HG02763 (cell line): ENCODE measurements at regions not wholly inside any gene's neighbourhood (a gene's known extent, or its start where the extent isn't known, plus 50 kb on each side); places are given as distances from the start of the nearest gene placed in this dataset.

Source experiments
- ATAC-seq: cut with Tn5 transposase; IDR thresholded peaks from one replicate; pipeline ENCODE4 v1.9.1; 2021; ENCODE audit warnings: mild to moderate bottlenecking, moderate library complexity; ENCODE audit not compliant: unreplicated experiment

DNA sequence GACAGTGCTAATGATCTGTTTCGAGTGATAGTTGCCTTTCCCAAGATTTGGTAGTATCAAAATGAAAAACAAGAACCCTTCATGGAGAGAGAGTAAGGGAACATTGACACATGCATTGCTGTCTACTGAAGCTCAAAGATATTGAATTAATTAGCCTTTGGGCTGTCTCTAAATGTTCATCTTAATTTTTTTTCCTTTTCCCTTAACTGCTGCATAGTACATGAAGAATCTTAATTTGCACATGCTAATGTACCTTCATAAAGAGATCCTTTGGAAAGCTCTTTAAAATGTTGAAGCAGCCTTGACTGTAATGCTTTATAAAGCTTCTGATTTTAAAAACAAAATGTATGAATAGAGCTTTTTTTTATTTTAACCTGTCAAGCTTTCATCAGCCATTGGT, 452.2 kb downstream of the TUSC7 start:
- ATAC-seq, result no peak

DNA sequence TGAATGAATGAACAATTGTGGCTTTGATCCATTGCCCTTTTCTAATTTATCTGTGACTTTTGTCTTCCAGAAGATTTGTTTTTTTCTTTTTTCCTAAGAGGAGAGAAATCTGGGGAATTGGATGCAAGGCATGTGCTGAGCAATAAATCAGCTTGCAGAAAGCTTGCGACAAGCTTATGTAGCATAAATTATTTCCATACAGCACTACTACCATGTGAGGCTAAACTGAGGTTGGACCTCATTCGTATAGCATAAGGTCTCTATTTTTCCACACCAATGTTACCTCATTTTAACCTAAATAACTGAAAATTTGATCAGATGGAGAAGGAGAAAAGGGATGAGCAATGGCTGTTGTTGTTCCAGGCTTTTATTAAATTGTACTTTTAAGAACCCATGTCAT, 455.6 kb downstream of the TUSC7 start:
- no peak for ATAC-seq

DNA sequence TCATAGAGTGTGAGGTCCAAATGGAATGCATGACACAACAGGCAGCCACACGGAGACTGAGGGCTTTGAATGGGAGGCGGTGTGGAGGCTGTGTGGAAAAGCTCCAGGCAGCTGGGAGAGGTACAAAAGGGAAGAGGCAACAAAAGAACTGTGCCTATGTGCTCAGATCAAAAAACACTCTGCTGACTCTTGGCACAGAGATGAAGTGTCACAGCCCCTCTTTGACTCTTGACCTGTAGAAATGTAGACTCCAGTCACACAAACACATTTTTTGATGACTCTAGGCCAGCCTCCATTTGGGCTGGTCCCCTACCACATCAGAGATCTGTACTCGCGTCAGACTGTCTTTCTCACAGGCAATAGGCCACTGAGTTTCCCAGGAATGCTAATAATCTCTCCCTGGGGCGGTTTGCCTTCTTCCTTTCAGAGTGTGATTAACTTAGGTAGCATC, 456.0 kb downstream of the TUSC7 start:
- no peak for ATAC-seq

DNA sequence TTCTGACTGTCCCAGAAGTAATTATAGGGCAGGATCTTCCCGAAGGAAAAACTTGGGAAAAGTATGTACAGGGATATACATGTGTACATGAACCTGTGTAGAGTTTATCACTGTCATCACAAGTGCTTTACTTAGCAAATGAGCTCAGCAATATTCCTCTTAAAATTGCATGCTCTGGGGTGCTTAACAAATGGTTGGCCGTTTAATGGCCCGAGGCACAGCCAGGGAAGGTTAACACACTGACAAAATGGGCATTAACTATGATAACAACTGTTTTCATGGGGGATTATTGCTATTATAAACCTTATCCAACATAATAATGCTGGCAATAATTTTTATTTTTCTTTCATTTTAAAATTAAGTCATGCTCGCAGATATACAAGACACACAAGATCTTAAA, 459.3 kb downstream of the TUSC7 start:
- ATAC-seq, result no peak

DNA sequence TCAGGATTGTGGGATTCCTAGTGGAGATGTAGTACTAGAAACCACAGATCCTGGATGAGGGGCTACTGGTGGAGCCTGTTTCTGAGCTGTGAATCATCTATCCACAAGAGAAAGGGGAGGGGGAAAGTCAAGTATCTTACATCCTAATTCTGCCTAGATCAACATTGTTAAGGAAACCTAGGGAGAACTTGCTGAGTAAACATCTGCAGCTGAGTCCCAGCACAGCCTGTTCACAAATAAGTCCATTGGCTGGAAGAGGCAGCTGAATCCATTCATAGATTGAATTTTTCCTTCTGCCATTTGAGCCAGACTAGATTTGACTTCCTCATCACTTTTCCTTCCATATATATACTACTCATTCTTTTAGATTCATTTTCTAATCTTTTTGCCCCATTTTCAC, 460.5 kb downstream of the TUSC7 start:
- no peak for ATAC-seq

- no peak for ATAC-seq
Measured at GRCh38 chr3:117171124-117171523, 461.5 kb downstream of the TUSC7 start.

GRCh38 chr3:117172426-117172825, 462.8 kb downstream of the TUSC7 start:
- ATAC-seq, result no peak

GRCh38 chr3:117181222-117181621, 471.6 kb downstream of the TUSC7 start:
- ATAC-seq, result no peak

DNA sequence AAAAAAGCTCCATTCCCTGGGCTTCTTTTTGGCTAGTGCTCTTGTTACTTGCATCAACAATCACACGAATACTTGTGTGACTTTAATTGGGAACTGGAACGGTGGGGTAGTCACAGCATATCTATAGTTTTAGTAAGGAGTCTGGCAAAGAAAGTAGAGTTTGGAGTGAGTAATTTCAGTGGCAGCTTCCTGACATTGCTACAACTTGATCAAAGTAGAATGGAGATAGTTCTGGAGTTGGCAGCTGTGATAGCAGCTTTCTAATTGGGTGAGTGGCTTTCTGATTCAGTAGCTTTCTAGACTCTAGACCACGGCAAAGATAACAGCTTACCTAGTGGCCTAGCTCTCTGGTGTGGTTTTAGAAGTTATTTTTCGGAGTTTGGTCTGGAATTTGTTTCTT, 475.0 kb downstream of the TUSC7 start:
- ATAC-seq, result no peak

- ATAC-seq, result no peak
Measured at GRCh38 chr3:117191245-117191644, 481.7 kb downstream of the TUSC7 start.

DNA sequence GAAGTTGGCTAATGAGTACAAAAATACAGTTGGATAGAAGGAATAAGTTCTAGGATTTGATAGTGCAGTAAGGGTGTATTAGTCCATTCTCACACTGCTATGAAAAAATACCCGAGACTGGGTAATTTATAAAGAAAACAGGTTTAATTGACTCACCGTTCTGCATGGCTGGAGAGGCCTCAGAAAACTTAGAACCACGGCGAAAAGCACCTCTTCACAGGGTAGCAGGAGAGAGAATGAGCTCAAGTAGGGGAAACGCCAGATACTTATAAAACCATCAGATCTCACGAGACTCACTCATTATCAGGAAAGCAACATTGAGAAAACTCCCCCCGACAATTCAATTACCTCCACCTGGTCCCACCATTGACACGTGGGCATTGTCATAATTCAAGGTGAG, 483.3 kb downstream of the TUSC7 start:
- no peak for ATAC-seq

- ATAC-seq, result no peak
Measured at GRCh38 chr3:117193390-117193789, 483.8 kb downstream of the TUSC7 start.

- ATAC-seq, result no peak
Measured at GRCh38 chr3:117195034-117195433, 485.5 kb downstream of the TUSC7 start.

DNA sequence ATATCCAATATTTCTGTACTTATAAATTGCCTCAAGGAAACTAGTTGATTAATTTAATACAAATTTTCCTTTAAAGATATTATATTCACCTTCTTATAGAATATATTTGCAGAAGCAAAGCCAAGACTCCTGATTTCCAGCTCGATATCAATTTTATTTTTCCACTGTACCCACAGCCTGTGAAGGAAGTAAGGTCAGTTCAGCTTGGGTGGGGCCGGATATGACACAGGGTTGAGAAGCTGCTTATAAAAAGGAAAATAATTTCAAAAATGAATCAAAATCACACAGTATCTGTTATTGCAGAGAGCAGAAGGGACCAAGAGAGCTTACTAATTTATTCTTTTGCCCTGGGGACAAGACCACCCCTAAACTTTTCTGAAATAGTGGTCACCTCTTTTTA, 491.4 kb downstream of the TUSC7 start:
- no peak for ATAC-seq

DNA sequence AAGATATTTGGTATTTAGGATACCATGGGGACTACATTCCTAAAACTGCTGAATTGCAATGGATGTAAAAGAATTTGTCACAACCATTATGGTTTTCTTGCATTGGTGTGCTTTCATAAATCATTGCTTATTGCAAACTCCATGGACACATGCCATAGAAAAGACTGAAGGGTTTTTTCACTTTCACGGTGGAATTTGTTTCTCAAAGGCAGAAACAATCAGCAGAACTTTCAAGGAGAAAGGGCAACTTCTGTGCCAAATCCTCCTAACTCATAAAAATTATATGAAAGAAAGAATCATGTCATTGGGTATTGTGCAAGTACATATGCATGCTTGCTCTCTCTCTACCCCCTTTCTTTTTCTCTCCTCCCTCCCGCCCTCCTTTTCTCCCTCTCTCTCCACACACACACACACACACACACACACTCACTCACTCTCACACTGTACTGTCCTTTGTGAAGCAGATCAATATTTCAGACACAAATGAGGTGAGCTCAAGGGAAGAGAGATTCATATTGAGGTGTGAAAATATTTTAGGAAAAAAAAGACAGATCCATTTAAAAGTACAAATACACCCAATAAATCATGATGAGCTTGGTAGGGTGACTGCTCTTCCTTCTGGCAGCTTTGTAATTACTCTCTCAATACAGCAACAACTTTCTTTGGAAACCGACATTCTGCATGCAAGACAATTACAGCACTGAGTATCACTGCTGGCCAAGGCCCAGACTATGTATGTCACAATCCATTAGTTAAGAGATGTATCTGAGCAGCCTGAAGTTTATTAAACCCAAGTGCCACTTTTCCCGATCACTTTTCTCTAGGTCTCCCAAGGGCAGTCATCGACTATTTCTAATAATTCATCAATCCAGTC, 492.6 kb downstream of the TUSC7 start:
- ATAC-seq, result no peak

DNA sequence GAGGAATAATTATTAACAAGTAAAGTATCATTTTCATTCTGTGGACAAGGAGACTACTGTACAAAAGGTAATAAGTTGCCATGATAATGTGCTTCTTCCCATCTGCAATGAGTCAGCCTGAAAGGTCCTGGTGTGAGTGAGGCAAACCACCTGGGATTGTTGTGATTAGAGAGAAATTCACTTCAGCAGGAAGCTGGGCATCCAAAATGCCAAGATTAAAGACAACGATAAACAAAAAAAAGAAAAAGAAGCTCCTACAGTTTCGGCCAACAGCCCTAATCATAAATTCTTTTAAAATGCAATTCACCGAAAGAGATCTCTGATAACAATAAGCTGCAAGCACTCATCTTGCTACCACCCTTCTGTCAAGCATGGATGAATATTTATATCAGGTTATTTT, 507.8 kb downstream of the TUSC7 start:
- no peak for ATAC-seq

DNA sequence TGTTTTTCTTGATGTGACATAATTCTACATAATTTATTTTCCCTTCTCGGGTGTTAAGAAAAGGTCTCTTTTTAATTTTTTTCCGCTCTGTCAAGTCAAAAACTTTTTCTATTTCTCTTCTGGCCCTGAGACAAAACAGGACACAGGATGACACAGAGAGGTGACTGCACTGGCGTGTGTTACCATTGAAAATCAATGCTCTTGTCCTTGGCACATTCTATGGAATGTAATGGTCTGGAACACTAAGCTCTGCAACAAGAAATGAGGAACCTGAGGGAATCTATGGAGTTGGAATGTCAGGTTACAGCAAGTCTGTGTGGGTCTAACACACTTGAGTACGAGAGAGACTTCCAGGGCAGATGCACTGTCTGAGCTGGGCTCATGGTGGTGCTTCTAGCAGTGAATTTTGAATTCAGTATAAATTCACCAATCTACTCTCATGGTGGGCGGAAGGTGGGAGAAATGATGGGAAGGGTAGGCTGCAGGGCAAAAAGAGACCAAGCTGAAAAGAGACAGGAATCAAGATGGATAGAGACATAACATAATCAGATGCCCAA, 508.3 kb downstream of the TUSC7 start:
- no peak for ATAC-seq

DNA sequence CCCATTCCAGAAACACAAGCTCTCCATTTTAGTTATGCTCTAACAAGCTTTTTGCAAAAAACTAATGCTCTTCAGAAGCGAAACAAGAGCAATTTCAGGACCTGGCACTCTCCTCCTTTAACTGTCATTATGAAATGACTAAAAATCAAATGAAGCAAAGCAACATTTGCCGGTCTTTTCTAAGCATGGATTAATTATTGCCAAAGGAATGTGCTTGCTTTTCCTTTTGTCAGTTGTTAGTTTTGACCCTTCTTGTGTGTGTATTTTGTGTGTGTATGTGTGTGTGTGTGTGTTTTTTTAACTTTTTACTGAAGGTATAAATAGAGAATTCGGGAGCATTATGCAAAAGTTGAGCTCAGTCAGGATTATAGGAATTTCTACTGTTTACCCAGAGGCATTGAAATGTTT, 509.1 kb downstream of the TUSC7 start:
- no peak for ATAC-seq

DNA sequence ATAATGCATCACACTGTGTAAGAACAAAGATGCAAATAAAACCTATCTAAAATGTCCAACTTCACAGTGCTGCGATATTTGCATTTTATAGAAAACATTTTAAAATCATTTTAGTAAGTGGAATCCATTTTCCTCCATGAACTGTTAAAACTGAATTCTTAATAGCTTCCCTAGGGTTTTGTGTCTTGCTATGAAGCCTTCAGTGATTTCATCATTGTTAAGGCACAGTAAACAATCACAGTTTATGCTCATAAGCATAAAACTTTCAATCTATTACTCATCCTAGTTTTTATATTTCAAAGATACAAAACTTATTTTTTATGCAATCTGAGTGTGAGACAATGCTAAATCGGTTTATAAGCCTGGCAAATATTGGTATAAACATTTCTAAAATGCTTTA, 509.7 kb downstream of the TUSC7 start:
- no peak for ATAC-seq

- ATAC-seq, result no peak
Measured at GRCh38 chr3:117226932-117227331, 517.4 kb downstream of the TUSC7 start.

DNA sequence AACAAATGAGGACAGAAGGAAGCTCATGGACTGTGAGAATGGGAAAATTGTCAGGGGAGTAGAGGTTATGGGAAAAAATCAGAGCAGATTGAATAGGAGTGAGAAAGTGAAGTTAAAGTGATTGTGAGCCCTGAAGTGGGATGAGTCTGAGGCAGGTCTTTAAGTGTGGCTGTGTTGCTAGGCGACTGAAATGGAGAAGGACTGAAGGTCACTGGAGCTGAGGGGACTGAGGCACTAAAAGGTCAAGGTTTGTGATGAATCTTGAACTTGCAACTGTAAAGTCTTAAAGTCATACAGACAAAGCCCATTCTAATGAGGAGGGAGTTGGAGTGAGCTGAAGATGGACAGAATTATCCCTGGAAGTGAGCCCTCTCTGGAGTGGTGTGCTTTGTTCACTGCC, 518.9 kb downstream of the TUSC7 start:
- ATAC-seq, result no peak

DNA sequence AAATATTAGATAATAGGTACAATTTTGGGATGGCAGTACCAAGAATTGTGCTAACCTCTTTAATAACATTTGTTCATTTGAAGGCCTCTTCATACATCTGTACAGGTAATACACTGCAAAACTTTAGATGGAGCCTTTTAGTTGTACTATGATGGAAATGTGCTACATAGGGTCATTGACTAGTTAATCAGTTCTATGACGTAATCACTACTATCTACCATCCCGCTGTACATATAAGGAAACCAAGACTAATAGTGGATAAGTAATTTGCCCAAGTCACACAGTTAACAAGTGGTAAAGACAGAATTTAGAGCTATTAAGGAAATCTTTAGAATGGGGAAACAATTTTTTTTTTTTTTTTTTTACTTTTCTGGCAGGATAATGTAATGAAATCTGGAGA, 521.3 kb downstream of the TUSC7 start:
- no peak for ATAC-seq

- ATAC-seq, result no peak
Measured at GRCh38 chr3:117234331-117234730, 524.8 kb downstream of the TUSC7 start.
